ENCODE measurements at regions not wholly inside any gene's neighbourhood (a gene's known extent, or its start where the extent isn't known, plus 50 kb on each side); places are given as distances from the start of the nearest gene placed in this dataset.

DNA sequence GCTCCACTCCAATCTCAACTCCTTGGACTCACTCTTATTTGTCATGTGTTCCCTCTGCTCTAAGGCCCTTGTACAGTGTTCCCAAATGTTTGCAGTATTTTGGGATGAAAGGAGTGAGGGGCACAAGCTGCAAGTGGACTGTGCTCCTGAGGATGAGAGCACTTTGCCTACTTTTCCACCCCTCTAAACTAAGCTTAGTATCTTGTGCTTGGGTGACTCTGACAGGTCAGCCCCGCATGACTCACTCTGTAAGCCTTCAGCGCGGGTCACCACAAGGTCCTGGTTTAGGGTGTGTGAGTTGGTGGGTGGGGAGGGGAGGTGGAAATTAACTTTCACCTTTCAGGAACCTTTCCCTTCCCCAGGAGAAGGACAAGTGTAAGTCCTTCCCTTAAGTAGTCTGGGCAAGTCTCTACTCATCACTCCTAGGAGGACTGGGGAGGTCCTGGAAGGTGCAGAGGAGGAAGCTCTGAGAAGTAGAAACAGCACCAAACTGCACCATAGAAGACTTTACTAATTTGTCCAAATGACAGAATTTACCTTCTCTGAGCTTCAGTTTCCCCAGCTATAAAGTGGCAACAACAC lies 68.8 kb upstream of the EPB41L1 start:
- no peak for TF ChIP-seq EZH2 (IDR thresholded peaks at IDR 0.05)
- TF ChIP-seq, protein P1, sequence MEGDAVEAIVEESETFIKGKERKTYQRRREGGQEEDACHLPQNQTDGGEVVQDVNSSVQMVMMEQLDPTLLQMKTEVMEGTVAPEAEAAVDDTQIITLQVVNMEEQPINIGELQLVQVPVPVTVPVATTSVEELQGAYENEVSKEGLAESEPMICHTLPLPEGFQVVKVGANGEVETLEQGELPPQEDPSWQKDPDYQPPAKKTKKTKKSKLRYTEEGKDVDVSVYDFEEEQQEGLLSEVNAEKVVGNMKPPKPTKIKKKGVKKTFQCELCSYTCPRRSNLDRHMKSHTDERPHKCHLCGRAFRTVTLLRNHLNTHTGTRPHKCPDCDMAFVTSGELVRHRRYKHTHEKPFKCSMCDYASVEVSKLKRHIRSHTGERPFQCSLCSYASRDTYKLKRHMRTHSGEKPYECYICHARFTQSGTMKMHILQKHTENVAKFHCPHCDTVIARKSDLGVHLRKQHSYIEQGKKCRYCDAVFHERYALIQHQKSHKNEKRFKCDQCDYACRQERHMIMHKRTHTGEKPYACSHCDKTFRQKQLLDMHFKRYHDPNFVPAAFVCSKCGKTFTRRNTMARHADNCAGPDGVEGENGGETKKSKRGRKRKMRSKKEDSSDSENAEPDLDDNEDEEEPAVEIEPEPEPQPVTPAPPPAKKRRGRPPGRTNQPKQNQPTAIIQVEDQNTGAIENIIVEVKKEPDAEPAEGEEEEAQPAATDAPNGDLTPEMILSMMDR (IDR thresholded peaks at IDR 0.05): no peak
- no peak for TF ChIP-seq EZH2phosphoT487 (IDR thresholded peaks at IDR 0.05)
- Histone ChIP-seq H3F3A (ENCODE audit: low read depth) (peaks cover 8% of the 10 kb centered on the region), H3K9ac (no peak overlapping the region), H2AFZ (replicated peaks) (no peak overlapping the region), H3K4me3 (no peak overlapping the region), H4K20me1 (ENCODE audit: low read depth) (no peaks in the 10 kb centered on the region), H3K4me2 (no peak overlapping the region), H3K36me3 (no peaks in the 10 kb centered on the region), H3K9me3 (ENCODE audit: low read depth) (no peaks in the 10 kb centered on the region), H3K4me1 (peaks cover 1% of the 10 kb centered on the region), H3K27me3 (peaks cover 26% of the 10 kb centered on the region), H3K79me2 (ENCODE audit: low read depth) (no peaks in the 10 kb centered on the region), H3K27ac (no peak overlapping the region)
- Mint-ChIP-seq H3K27ac (no peak overlapping the region), H3K36me3 (no peaks in the 10 kb centered on the region), H3K4me1 (peaks cover 4% of the 10 kb centered on the region), H3K27me3 (ENCODE audit: insufficient read depth, low read depth) (peaks cover 5% of the 10 kb centered on the region), H3K9me3 (peaks cover 3% of the 10 kb centered on the region), H3K4me3 (no peak overlapping the region)
- DNase-seq (ENCODE audit: low spot score): no peak

DNA sequence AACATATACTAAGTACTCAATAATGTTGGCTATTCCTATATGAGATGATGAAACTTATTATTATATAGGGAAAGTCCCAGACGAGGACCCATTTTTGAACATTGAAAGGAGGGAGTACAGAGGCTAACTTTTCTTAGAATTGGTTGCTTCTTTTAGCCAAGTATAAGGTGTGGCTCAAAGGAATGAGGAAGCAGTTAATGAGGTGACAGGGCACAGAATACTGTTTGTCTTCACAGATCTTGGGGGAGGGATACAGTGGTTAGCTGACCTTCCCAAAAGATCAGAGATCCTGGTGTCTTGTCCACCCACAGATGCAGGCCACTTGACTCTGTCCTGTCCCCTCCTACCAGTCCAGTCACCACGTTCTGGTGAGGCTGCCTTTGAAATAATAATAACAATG lies 67.8 kb upstream of the EPB41L1 start:
- H3K27ac ChIP-seq: no peak overlapping the region
- Mint-ChIP-seq H3K27me3 (ENCODE audit: insufficient read depth, low read depth) (peaks cover 6% of the 10 kb centered on the region), H3K4me1 (peaks cover 13% of the 10 kb centered on the region), H3K27ac (no peak overlapping the region), H3K9me3 (peaks cover 3% of the 10 kb centered on the region), H3K36me3 (no peaks in the 10 kb centered on the region), H3K4me3 (no peak overlapping the region)
- H3K27me3 ChIP-seq: peaks cover 26% of the 10 kb centered on the region
- H4K20me1 ChIP-seq (ENCODE audit: low read depth): peaks cover 4% of the 10 kb centered on the region
- no peaks in the 10 kb centered on the region for H3K9me3 ChIP-seq (ENCODE audit: low read depth)
- DNase-seq (ENCODE audit: low spot score): no peak
- TF ChIP-seq EZH2phosphoT487 (IDR thresholded peaks at IDR 0.05): no peak
- TF ChIP-seq, protein P1 (IDR thresholded peaks at IDR 0.05): no peak
- TF ChIP-seq EZH2 (IDR thresholded peaks at IDR 0.05): no peak
- no peak overlapping the region for H2AFZ ChIP-seq (replicated peaks)
- H3F3A ChIP-seq (ENCODE audit: low read depth): peaks cover 18% of the 10 kb centered on the region
- no peak overlapping the region for H3K4me3 ChIP-seq
- H3K36me3 ChIP-seq: no peaks in the 10 kb centered on the region
- H3K4me1 ChIP-seq: peaks cover 7% of the 10 kb centered on the region
- no peak overlapping the region for H3K4me2 ChIP-seq
- H3K9ac ChIP-seq: no peak overlapping the region
- H3K79me2 ChIP-seq (ENCODE audit: low read depth): no peaks in the 10 kb centered on the region

DNA sequence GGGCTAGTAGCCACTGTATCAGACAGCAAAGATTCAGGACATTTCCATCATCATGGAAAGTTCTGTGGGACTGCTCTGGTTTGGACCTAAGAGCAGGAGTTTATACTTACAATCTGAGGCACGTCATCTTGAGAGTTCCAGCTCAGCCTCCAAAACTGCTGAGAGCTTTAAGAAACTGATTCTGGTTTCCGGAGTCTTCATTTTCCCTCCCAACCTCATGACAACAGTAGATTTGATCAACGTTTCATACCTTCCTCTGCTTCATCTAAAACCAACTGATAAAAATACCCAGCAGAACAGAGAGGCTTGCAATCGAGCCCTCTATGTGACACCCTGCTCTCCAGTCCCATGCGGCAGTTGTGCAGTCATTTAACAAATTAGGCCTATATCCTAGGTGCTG lies 64.3 kb upstream of the EPB41L1 start:
- no peak overlapping the region for H3K27ac Mint-ChIP-seq
- Histone ChIP-seq H3K9ac (no peak overlapping the region), H3K27me3 (peaks cover 56% of the 10 kb centered on the region), H3K4me2 (no peak overlapping the region), H3K79me2 (ENCODE audit: low read depth) (no peaks in the 10 kb centered on the region), H4K20me1 (ENCODE audit: low read depth) (peaks cover 4% of the 10 kb centered on the region), H3K4me3 (no peak overlapping the region), H3K27ac (no peak overlapping the region), H3K36me3 (no peaks in the 10 kb centered on the region), H3K9me3 (ENCODE audit: low read depth) (no peaks in the 10 kb centered on the region), H2AFZ (replicated peaks) (no peak overlapping the region), H3F3A (ENCODE audit: low read depth) (peaks cover 41% of the 10 kb centered on the region), H3K4me1 (peaks cover 20% of the 10 kb centered on the region)
- H3K36me3 Mint-ChIP-seq: no peaks in the 10 kb centered on the region
- H3K9me3 Mint-ChIP-seq: no peaks in the 10 kb centered on the region
- no peak for DNase-seq (ENCODE audit: low spot score)
- H3K4me3 Mint-ChIP-seq: no peak overlapping the region
- peaks cover 23% of the 10 kb centered on the region for H3K4me1 Mint-ChIP-seq
- TF ChIP-seq EZH2phosphoT487 (IDR thresholded peaks at IDR 0.05) (no peak), EZH2 (IDR thresholded peaks at IDR 0.05) (no peak)
- TF ChIP-seq, protein P1 (IDR thresholded peaks at IDR 0.05): no peak
- H3K27me3 Mint-ChIP-seq (ENCODE audit: insufficient read depth, low read depth): peaks cover 16% of the 10 kb centered on the region
